ENCODE measurements at regions not wholly inside any gene's neighbourhood (a gene's known extent, or its start where the extent isn't known, plus 50 kb on each side); places are given as distances from the start of the nearest gene placed in this dataset.

DNA sequence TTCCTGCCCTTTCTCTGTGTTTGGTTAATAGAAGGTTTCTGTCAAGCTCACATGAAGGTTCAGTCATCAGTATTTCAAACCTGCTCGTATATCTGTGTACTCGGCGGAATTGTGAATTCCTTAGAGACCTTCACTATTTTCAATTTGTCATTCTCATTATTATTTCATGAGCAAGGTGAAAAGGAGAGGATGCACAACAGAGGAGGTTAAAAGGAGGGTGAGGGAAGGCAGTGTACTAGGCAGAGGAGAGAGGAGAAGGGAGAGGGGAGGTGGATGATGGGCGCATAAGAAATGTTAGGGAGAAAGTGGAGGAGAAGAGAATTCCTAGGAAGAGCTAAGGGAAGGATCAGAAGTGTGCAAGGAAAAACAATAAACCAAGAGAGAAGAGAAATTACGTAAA, 185.0 kb upstream of the COBL start:
- Mint-ChIP-seq H3K4me3 (no peak overlapping the region), H3K36me3 (ENCODE audit: low read depth) (no peaks in the 10 kb centered on the region), H3K27ac (no peak overlapping the region), H3K4me1 (no peaks in the 10 kb centered on the region), H3K9me3 (no peaks in the 10 kb centered on the region), H3K27me3 (ENCODE audit: insufficient read depth) (no peaks in the 10 kb centered on the region)
- TF ChIP-seq, protein P1, sequence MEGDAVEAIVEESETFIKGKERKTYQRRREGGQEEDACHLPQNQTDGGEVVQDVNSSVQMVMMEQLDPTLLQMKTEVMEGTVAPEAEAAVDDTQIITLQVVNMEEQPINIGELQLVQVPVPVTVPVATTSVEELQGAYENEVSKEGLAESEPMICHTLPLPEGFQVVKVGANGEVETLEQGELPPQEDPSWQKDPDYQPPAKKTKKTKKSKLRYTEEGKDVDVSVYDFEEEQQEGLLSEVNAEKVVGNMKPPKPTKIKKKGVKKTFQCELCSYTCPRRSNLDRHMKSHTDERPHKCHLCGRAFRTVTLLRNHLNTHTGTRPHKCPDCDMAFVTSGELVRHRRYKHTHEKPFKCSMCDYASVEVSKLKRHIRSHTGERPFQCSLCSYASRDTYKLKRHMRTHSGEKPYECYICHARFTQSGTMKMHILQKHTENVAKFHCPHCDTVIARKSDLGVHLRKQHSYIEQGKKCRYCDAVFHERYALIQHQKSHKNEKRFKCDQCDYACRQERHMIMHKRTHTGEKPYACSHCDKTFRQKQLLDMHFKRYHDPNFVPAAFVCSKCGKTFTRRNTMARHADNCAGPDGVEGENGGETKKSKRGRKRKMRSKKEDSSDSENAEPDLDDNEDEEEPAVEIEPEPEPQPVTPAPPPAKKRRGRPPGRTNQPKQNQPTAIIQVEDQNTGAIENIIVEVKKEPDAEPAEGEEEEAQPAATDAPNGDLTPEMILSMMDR (conservative IDR thresholded peaks at IDR 0.05), result no peak
- Histone ChIP-seq H3K36me3 (ENCODE audit: control insufficient read depth, insufficient read depth, low read length) (no peaks in the 10 kb centered on the region), H3K9ac (ENCODE audit: extremely low read depth, low read length, poor library complexity, severe bottlenecking) (no peak overlapping the region), H3K4me3 (ENCODE audit: low read length) (no peak overlapping the region), H3K27me3 (ENCODE audit: control insufficient read depth, insufficient read depth, low read length, poor library complexity, severe bottlenecking) (no peaks in the 10 kb centered on the region), H3K9me3 (ENCODE audit: control insufficient read depth, low read length) (peaks cover 5% of the 10 kb centered on the region), H3K27ac (ENCODE audit: low read depth, low read length) (no peak overlapping the region), H3K4me1 (ENCODE audit: control insufficient read depth, insufficient read depth, low read length) (no peaks in the 10 kb centered on the region)
- 80 to 90% methylated on average over 2 to 5 of the region's 5 CpGs for WGBS, 2 experiments (ENCODE audit: insufficient coverage in 1 of 2, insufficient read length in 1 of 2)
- DNase-seq, result no peak

DNA sequence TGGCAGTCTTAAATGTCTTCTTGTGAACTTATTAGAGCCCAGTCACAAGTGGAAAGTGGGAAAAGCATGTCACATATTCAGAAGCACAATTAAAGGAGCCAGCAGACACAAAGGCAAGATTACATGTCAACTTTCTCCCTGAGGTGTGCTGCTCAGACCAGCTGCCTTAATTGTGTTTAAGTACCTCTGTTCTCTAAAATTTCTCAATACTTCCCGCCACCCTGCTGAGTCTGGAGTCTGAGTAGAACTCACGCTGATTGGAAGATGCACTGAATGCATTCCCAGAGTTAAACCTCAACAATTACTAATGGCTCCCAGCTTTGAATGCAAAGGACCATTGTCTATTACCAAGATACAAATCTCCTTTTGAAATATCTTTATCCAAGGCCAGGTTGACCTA, 166.4 kb upstream of the COBL start:
- no peak overlapping the region for H3K27ac ChIP-seq (ENCODE audit: low read depth, low read length)
- H3K4me1 ChIP-seq (ENCODE audit: control insufficient read depth, insufficient read depth, low read length), result no peaks in the 10 kb centered on the region
- no peak overlapping the region for H3K4me3 Mint-ChIP-seq
- 83 to 94% methylated on average over 2 of the region's 2 CpGs for WGBS, 2 experiments (ENCODE audit: insufficient coverage in 1 of 2, insufficient read length in 1 of 2)
- no peak for DNase-seq
- no peaks in the 10 kb centered on the region for H3K36me3 ChIP-seq (ENCODE audit: control insufficient read depth, insufficient read depth, low read length)
- no peaks in the 10 kb centered on the region for H3K4me1 Mint-ChIP-seq
- H3K4me3 ChIP-seq (ENCODE audit: low read length), result no peak overlapping the region
- no peaks in the 10 kb centered on the region for H3K27me3 Mint-ChIP-seq (ENCODE audit: insufficient read depth)
- no peak overlapping the region for H3K27ac Mint-ChIP-seq
- TF ChIP-seq, protein P1 (conservative IDR thresholded peaks at IDR 0.05), result no peak
- H3K9me3 Mint-ChIP-seq, result no peaks in the 10 kb centered on the region
- no peaks in the 10 kb centered on the region for H3K36me3 Mint-ChIP-seq (ENCODE audit: low read depth)
- no peak overlapping the region for H3K9ac ChIP-seq (ENCODE audit: extremely low read depth, low read length, poor library complexity, severe bottlenecking)
- no peaks in the 10 kb centered on the region for H3K9me3 ChIP-seq (ENCODE audit: control insufficient read depth, low read length)
- H3K27me3 ChIP-seq (ENCODE audit: control insufficient read depth, insufficient read depth, low read length, poor library complexity, severe bottlenecking), result no peaks in the 10 kb centered on the region

DNA sequence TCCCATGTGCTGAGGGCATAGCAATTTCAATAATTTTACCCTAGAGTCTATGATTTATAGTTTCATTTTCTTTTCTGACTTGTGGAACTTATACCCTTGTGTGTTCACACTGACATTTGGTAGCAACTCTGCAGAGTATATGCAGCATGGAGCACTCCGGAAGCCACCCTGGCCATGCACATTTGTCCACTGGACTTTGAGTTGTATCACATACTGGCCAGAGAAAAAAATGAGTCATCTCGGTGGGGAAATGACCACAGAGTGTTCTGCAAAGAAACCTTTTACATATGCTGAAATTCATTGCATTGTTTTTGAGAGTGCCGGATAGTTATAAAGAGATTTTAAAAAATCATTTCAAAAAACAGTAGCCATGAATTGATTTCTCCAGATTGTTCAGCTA, 164.8 kb upstream of the COBL start:
- no peaks in the 10 kb centered on the region for H3K36me3 Mint-ChIP-seq (ENCODE audit: low read depth)

More for the DNA sequence above, 164.8 kb upstream of the COBL start:
- H3K4me3 ChIP-seq (ENCODE audit: low read length), result no peak overlapping the region
- H3K4me1 ChIP-seq (ENCODE audit: control insufficient read depth, insufficient read depth, low read length), result no peaks in the 10 kb centered on the region
- H3K4me1 Mint-ChIP-seq, result no peaks in the 10 kb centered on the region
- no peak overlapping the region for H3K27ac Mint-ChIP-seq
- H3K27me3 ChIP-seq (ENCODE audit: control insufficient read depth, insufficient read depth, low read length, poor library complexity, severe bottlenecking), result no peaks in the 10 kb centered on the region
- no peaks in the 10 kb centered on the region for H3K9me3 Mint-ChIP-seq
- no peak for DNase-seq
- H3K4me3 Mint-ChIP-seq, result no peak overlapping the region
- TF ChIP-seq, protein P1 (conservative IDR thresholded peaks at IDR 0.05), result no peak
- H3K27ac ChIP-seq (ENCODE audit: low read depth, low read length), result no peak overlapping the region
- H3K27me3 Mint-ChIP-seq (ENCODE audit: insufficient read depth), result no peaks in the 10 kb centered on the region
- H3K9ac ChIP-seq (ENCODE audit: extremely low read depth, low read length, poor library complexity, severe bottlenecking), result no peak overlapping the region
- H3K9me3 ChIP-seq (ENCODE audit: control insufficient read depth, low read length), result no peaks in the 10 kb centered on the region
- 91 to 100% methylated on average over 2 to 3 of the region's 3 CpGs for WGBS, 2 experiments (ENCODE audit: insufficient coverage in 1 of 2, insufficient read length in 1 of 2)
- H3K36me3 ChIP-seq (ENCODE audit: control insufficient read depth, insufficient read depth, low read length), result no peaks in the 10 kb centered on the region
